Calu3 (cell line): ENCODE measurements at regions not wholly inside any gene's neighbourhood (a gene's known extent, or its start where the extent isn't known, plus 50 kb on each side); places are given as distances from the start of the nearest gene placed in this dataset.

Experiments used
- BruUV-seq: library from RNA; stranded (reverse); fragments of 400-500 nt; replicated peaks from 2 replicates; lab custom pipeline; 2021; lab: Mats Ljungman, UMichigan
- CTCF ChIA-PET: fragments of 300-600 bp; sonication (Branson Sonifier 250); formaldehyde crosslinking; loops from one replicate; lab custom pipeline; 2022; ENCODE audit warnings: antibody characterized with exemption; lab: Charles Lee
- DNase-seq: peaks from one replicate; pipeline ENCODE4 v3.0.0; 2022
- H3K27ac Mint-ChIP-seq: one replicate; pipeline ENCODE4 v1.8.0; 2022; ENCODE audit warnings: mixed read lengths; ENCODE audit not compliant: unreplicated experiment
- H3K27me3 Mint-ChIP-seq: one replicate; pipeline ENCODE4 v1.8.0; 2022; ENCODE audit warnings: mixed read lengths; ENCODE audit not compliant: unreplicated experiment
- H3K36me3 Mint-ChIP-seq: one replicate; pipeline ENCODE4 v1.8.0; 2022; ENCODE audit warnings: mild to moderate bottlenecking, moderate library complexity, mixed read lengths; ENCODE audit not compliant: insufficient read depth, unreplicated experiment
- H3K4me1 Mint-ChIP-seq: one replicate; pipeline ENCODE4 v1.8.0; 2022; ENCODE audit warnings: mild to moderate bottlenecking, low read depth, mixed read lengths; ENCODE audit not compliant: unreplicated experiment
- H3K4me3 Mint-ChIP-seq: one replicate; pipeline ENCODE4 v1.8.0; 2022; ENCODE audit warnings: mild to moderate bottlenecking, low read depth, moderate library complexity, mixed read lengths; ENCODE audit not compliant: unreplicated experiment
- H3K9me3 Mint-ChIP-seq: one replicate; pipeline ENCODE4 v1.8.0; 2022; ENCODE audit warnings: low read depth, mixed read lengths; ENCODE audit not compliant: unreplicated experiment
- CTCF ChIP-seq: fragments of 200-600 bp; IDR thresholded peaks from one replicate; pipeline ENCODE4 v1.8.0; 2022; ENCODE audit warnings: antibody characterized with exemption; ENCODE audit not compliant: unreplicated experiment
- intact Hi-C: fragments of 100-400 bp; cut with micrococcal nuclease; formaldehyde crosslinking; loops from one replicate; pipeline ENCODE4 v1.10.0; 2022; ENCODE audit not compliant: unreplicated experiment

- H3K4me1 Mint-ChIP-seq: no peaks in the 10 kb centered on the region
- no peak for DNase-seq
- no peak overlapping the region for H3K27ac Mint-ChIP-seq
- no TSS peak for BruUV-seq
- no peaks in the 10 kb centered on the region for H3K27me3 Mint-ChIP-seq
- intact Hi-C loops: loop anchor here (10.0 kb wide), 1 partner anchor 590 kb away; no protein-coding TSS in a partner anchor
- CTCF ChIA-PET: interaction anchor here (1.5 kb wide), 1 partner anchor 587 kb away, joined by 5 read pairs; no protein-coding TSS in a partner anchor
- no peak overlapping the region for H3K4me3 Mint-ChIP-seq
- H3K9me3 Mint-ChIP-seq: peaks cover 11% of the 10 kb centered on the region
- TF ChIP-seq CTCF: no peak
- no peaks in the 10 kb centered on the region for H3K36me3 Mint-ChIP-seq
Measured at GRCh38 chr6:23414922-23415321, 711.1 kb upstream of the NRSN1 start.

- H3K4me1 Mint-ChIP-seq: no peaks in the 10 kb centered on the region
- H3K36me3 Mint-ChIP-seq: no peaks in the 10 kb centered on the region
- intact Hi-C loops: loop anchor here (10.0 kb wide), 1 partner anchor 591 kb away; no protein-coding TSS in a partner anchor
- DNase-seq: no peak
- no TSS peak for BruUV-seq
- H3K27me3 Mint-ChIP-seq: no peaks in the 10 kb centered on the region
- no peak for TF ChIP-seq CTCF
- H3K4me3 Mint-ChIP-seq: no peak overlapping the region
- peaks cover 5% of the 10 kb centered on the region for H3K9me3 Mint-ChIP-seq
- no peak overlapping the region for H3K27ac Mint-ChIP-seq
- CTCF ChIA-PET: no interaction called here
Measured at GRCh38 chr6:23415819-23416427, 710.1 kb upstream of the NRSN1 start.

GRCh38 chr6:23417133-23417532 lies 708.9 kb upstream of the NRSN1 start:
- no TSS peak for BruUV-seq

GRCh38 chr6:23418095-23418494 lies 707.9 kb upstream of the NRSN1 start:
- no peaks in the 10 kb centered on the region for H3K4me1 Mint-ChIP-seq
- H3K36me3 Mint-ChIP-seq: no peaks in the 10 kb centered on the region
- TF ChIP-seq CTCF: no peak
- H3K27me3 Mint-ChIP-seq: no peaks in the 10 kb centered on the region
- H3K9me3 Mint-ChIP-seq: peaks cover 12% of the 10 kb centered on the region
- H3K27ac Mint-ChIP-seq: no peak overlapping the region
- no peak for DNase-seq
- no peak overlapping the region for H3K4me3 Mint-ChIP-seq
- no TSS peak for BruUV-seq
- intact Hi-C loops: loop anchor here (10.0 kb wide), 1 partner anchor 593 kb away; no protein-coding TSS in a partner anchor
- CTCF ChIA-PET: interaction anchor here (0.8 kb wide), 1 partner anchor 28 kb away, joined by 3 read pairs; no protein-coding TSS in a partner anchor

More at GRCh38 chr6:23417133-23417532, 708.9 kb upstream of the NRSN1 start:
- no peak overlapping the region for H3K27ac Mint-ChIP-seq
- DNase-seq: no peak
- TF ChIP-seq CTCF: no peak
- H3K9me3 Mint-ChIP-seq: peaks cover 9% of the 10 kb centered on the region
- H3K27me3 Mint-ChIP-seq: no peaks in the 10 kb centered on the region
- intact Hi-C loops: loop anchor here (10.0 kb wide), 1 partner anchor 592 kb away; no protein-coding TSS in a partner anchor
- H3K4me1 Mint-ChIP-seq: no peaks in the 10 kb centered on the region
- no peaks in the 10 kb centered on the region for H3K36me3 Mint-ChIP-seq
- CTCF ChIA-PET: no interaction called here
- no peak overlapping the region for H3K4me3 Mint-ChIP-seq
